ENCODE measurements at regions not wholly inside any gene's neighbourhood (a gene's known extent, or its start where the extent isn't known, plus 50 kb on each side); places are given as distances from the start of the nearest gene placed in this dataset.
"Not testable (repeated sequence)": the region's sequence is repeated elsewhere in the genome, so short reads cannot be mapped to it uniquely, and the experiment has no call there.

DNA sequence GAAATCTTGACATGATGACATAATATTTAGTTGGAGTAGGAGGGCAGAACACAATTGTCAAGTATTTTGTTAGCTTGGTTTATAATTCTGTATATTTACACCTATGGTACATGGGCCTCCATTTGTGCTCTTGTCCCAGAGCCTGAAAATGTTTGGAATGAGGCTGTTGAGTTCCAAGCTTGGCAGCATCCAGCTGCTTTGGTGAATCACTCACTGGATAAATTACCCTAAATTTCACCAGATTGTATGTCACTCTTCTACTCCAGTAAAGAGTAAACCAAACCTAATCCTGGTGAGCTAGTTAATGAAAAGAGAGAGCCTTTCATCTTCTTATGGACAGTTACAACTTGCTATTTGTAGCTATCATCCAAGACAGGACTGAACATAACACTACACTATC lies 928.7 kb downstream of the DIPK2A start:
- Mint-ChIP-seq H3K4me1 (ENCODE audit: low read depth, unreplicated experiment) (peaks cover under 1% of the 10 kb centered on the region), H3K9me3 (ENCODE audit: unreplicated experiment) (no peaks in the 10 kb centered on the region), H3K27ac (ENCODE audit: unreplicated experiment) (no peak overlapping the region), H3K4me3 (ENCODE audit: unreplicated experiment) (no peak overlapping the region), H3K27me3 (ENCODE audit: unreplicated experiment) (no peaks in the 10 kb centered on the region), H3K36me3 (ENCODE audit: unreplicated experiment) (peaks cover 4% of the 10 kb centered on the region)
- TF ChIP-seq, protein P1, sequence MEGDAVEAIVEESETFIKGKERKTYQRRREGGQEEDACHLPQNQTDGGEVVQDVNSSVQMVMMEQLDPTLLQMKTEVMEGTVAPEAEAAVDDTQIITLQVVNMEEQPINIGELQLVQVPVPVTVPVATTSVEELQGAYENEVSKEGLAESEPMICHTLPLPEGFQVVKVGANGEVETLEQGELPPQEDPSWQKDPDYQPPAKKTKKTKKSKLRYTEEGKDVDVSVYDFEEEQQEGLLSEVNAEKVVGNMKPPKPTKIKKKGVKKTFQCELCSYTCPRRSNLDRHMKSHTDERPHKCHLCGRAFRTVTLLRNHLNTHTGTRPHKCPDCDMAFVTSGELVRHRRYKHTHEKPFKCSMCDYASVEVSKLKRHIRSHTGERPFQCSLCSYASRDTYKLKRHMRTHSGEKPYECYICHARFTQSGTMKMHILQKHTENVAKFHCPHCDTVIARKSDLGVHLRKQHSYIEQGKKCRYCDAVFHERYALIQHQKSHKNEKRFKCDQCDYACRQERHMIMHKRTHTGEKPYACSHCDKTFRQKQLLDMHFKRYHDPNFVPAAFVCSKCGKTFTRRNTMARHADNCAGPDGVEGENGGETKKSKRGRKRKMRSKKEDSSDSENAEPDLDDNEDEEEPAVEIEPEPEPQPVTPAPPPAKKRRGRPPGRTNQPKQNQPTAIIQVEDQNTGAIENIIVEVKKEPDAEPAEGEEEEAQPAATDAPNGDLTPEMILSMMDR (IDR thresholded peaks at IDR 0.05; ENCODE audit: partially characterized antibody, unreplicated experiment): no peak
- DNase-seq: no peak

- not testable (repeated sequence) for H3K9me3 Mint-ChIP-seq (ENCODE audit: unreplicated experiment); DNase-seq; H3K36me3 Mint-ChIP-seq (ENCODE audit: unreplicated experiment); H3K4me1 Mint-ChIP-seq (ENCODE audit: low read depth, unreplicated experiment); H3K4me3 Mint-ChIP-seq (ENCODE audit: unreplicated experiment); H3K27ac Mint-ChIP-seq (ENCODE audit: unreplicated experiment); H3K27me3 Mint-ChIP-seq (ENCODE audit: unreplicated experiment)
These were observed 936.0 kb downstream of the DIPK2A start for GRCh38 chr3:144907581-144907980.

DNA sequence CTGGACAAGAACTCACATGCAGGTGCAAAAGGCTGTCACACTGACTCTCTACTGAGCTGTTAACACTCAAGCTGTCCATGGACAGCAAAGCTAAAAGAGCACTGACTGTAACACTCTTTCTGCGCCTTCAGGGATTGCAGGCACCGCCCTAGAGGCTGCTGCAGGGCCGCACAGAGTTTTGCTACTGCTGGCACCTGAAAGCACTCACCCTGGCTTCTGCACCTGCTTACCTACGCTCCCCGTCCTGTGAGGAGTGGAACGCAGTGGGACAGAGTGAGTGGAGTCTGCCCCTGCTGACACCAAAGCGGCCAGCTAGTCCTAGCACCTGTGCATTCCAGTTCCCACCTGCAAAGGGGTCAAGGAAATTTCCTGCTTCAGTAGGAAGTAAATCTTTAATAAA lies 941.3 kb downstream of the DIPK2A start:
- H3K27me3 Mint-ChIP-seq (ENCODE audit: unreplicated experiment): peaks cover 2% of the 10 kb centered on the region
- no peaks in the 10 kb centered on the region for H3K36me3 Mint-ChIP-seq (ENCODE audit: unreplicated experiment)
- H3K4me1 Mint-ChIP-seq (ENCODE audit: low read depth, unreplicated experiment): no peaks in the 10 kb centered on the region
- H3K9me3 Mint-ChIP-seq (ENCODE audit: unreplicated experiment): no peaks in the 10 kb centered on the region
- TF ChIP-seq, protein P1 (IDR thresholded peaks at IDR 0.05; ENCODE audit: partially characterized antibody, unreplicated experiment): no peak
- DNase-seq: no peak
- H3K4me3 Mint-ChIP-seq (ENCODE audit: unreplicated experiment): no peak overlapping the region
- no peak overlapping the region for H3K27ac Mint-ChIP-seq (ENCODE audit: unreplicated experiment)

DNA sequence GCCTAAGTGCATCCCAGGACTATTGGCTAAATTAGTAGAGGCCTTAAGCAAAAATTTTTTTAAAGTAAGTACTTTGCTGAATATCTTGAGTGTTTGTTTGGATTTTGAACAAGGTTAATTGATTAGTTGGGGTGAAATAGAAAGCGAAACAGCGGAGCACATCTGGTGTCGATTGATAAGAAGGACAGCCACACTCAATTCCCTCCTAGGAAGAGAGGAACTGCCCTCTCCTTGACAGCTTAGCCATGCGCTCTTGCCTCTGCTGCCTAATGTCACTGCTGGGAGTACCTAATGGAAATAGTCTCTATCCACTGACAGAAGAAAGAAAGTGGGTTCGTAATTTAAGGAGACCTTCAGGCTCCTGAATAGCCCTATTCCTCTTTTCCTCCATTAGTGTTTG lies 943.6 kb downstream of the DIPK2A start:
- TF ChIP-seq, protein P1 (IDR thresholded peaks at IDR 0.05; ENCODE audit: partially characterized antibody, unreplicated experiment): no peak
- Mint-ChIP-seq H3K9me3 (ENCODE audit: unreplicated experiment) (no peaks in the 10 kb centered on the region), H3K36me3 (ENCODE audit: unreplicated experiment) (no peaks in the 10 kb centered on the region), H3K4me3 (ENCODE audit: unreplicated experiment) (no peak overlapping the region), H3K4me1 (ENCODE audit: low read depth, unreplicated experiment) (no peaks in the 10 kb centered on the region), H3K27ac (ENCODE audit: unreplicated experiment) (no peak overlapping the region), H3K27me3 (ENCODE audit: unreplicated experiment) (peaks cover 2% of the 10 kb centered on the region)
- no peak for DNase-seq

DNA sequence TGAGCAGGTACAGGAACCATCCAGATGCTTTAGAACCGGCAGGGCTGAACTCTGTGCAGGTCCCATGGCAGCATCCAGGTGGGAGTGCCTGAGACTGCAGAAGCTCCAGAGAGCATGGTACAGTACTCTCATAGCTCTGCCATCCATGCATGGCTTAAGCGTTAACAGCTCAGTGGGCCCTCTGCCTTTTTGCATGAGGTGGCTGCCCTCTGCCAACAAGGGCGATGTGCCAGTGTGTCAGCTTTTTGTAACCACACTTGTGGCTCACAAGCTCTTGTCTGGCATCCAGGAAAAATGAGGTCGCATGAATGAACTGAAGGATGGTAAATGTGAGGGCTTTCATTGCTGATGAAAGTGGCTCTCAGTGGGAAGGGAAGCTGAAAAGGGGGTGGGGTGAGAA lies 950.1 kb downstream of the DIPK2A start:
- no peak for DNase-seq
- H3K36me3 Mint-ChIP-seq (ENCODE audit: unreplicated experiment): no peaks in the 10 kb centered on the region

More for the DNA sequence above, 950.1 kb downstream of the DIPK2A start:
- Mint-ChIP-seq H3K27me3 (ENCODE audit: unreplicated experiment) (peaks cover 6% of the 10 kb centered on the region), H3K27ac (ENCODE audit: unreplicated experiment) (no peak overlapping the region), H3K4me3 (ENCODE audit: unreplicated experiment) (no peak overlapping the region), H3K9me3 (ENCODE audit: unreplicated experiment) (peaks cover 2% of the 10 kb centered on the region), H3K4me1 (ENCODE audit: low read depth, unreplicated experiment) (no peaks in the 10 kb centered on the region)
- TF ChIP-seq, protein P1 (IDR thresholded peaks at IDR 0.05; ENCODE audit: partially characterized antibody, unreplicated experiment): no peak

Measured in glutamatergic neuron (in vitro differentiated cells).